GM18505 (cell line): ENCODE measurements at regions not wholly inside any gene's neighbourhood (a gene's known extent, or its start where the extent isn't known, plus 50 kb on each side); places are given as distances from the start of the nearest gene placed in this dataset.

Experiments used
- ATAC-seq: cut with Tn5 transposase; IDR thresholded peaks from one replicate; pipeline ENCODE4 v1.9.1; 2021; ENCODE audit not compliant: unreplicated experiment
- POLR2A ChIP-seq: IDR thresholded peaks from 4 replicates; pipeline ENCODE4 v1.6.1; 2011; ENCODE audit warnings: borderline replicate concordance; ENCODE audit not compliant: insufficient read depth, insufficient read length; ENCODE audit errors: extremely low read depth

DNA sequence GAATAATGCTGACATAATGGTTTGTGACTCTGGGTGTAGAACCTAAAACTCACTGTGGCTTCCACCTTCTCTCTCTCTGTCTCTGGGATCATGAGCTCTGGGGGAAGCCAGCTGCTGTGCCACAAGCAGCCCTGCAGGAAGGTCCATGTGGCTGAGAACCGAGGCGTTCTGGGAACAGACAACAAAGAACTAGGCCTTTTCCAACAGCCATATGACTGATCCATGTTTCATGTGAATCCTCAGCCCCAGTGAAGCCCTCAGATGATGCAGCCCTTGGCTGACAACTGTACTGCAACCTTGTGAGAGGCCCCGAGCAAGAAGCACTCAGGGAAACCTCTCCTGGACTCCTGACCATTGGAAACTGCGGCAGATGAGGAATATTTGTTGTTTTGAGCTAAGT lies 56.6 kb downstream of the HLA-G start:
- no peak for ATAC-seq
- TF ChIP-seq POLR2A, result no peak

DNA sequence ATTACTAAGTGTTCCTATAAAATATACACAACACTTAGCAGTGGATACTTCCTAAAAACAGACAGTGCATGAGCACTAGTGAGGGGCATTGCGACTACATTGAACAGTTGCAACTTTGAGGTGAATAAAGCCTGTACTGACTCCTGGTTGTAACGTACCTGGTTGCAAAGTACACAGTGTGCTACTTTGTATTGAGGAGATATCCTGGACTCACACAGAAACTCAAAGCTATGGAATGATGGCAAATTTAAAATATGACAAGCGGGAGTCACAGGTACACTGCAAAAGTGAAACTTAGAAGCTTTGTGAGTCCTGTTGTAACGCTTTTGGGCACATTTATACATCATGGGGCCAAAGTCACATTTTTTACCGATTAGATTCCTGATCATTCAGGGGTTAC lies 55.6 kb upstream of the HLA-A start:
- no peak for ATAC-seq
- no peak for TF ChIP-seq POLR2A

DNA sequence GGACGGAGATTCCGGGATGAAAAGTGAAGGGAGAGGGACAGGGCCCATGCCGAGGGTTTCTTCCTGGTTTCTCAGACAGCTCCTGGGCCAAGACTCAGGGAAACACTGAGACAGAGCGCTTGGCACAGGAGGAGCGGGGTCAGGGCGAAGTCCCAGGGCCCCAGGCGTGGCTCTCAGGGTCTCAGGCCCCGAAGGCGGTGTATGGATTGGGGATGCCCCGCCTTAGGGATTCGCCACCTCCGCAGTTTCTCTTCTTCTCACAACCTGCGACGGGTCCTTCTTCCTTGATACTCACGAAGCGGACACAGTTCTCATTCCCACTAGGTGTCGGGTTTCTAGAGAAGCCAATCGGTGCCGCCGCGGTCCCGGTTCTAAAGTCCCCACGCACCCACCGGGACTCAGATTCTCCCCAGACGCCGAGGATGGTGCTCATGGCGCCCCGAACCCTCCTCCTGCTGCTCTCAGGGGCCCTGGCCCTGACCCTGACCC lies 55.0 kb upstream of the HLA-A start:
- ATAC-seq, result peak; percentile 26
- no peak for TF ChIP-seq POLR2A

DNA sequence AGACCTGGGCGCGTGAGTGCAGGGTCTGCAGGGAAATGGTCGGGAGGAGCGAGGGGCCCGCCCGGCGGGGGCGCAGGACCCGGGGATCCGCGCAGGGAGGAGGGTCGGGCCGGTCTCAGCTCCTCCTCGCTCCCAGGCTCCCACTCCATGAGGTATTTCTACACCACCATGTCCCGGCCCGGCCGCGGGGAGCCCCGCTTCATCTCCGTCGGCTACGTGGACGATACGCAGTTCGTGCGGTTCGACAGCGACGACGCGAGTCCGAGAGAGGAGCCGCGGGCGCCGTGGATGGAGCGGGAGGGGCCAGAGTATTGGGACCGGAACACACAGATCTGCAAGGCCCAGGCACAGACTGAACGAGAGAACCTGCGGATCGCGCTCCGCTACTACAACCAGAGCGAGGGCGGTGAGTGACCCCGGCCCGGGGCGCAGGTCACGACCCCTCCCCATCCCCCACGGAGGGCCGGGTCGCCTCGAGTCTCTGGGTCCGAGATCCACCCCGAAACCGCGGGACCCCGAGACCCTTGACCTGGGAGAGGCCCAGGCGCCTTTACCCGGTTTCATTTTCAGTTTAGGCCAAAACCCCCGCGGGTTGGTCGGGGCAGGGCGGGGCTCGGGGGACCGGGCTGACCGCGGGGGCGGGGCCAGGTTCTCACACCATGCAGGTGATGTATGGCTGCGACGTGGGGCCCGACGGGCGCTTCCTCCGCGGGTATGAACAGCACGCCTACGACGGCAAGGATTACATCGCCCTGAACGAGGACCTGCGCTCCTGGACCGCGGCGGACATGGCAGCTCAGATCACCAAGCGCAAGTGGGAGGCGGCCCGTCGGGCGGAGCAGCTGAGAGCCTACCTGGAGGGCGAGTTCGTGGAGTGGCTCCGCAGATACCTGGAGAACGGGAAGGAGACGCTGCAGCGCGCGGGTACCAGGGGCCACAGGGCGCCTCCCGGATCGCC lies 54.2 kb upstream of the HLA-A start:
- ATAC-seq, result peak; percentile 73
- TF ChIP-seq POLR2A, result no peak
